ENCODE measurements at regions not wholly inside any gene's neighbourhood (a gene's known extent, or its start where the extent isn't known, plus 50 kb on each side); places are given as distances from the start of the nearest gene placed in this dataset.

GRCh38 chr4:32890398-32890797 lies 2170.2 kb downstream of the PCDH7 start:
- no peak overlapping the region for H3K9ac ChIP-seq (ENCODE audit: low read length in 3 of 3)
- no peaks in the 10 kb centered on the region for H3K27me3 ChIP-seq (ENCODE audit: control insufficient read depth, insufficient read depth, low read length)
- H3K27ac ChIP-seq (ENCODE audit: low read depth in 2 of 2, low read length in 2 of 2), result no peak overlapping the region
- FAIRE-seq, result no peak
- H3K4me1 ChIP-seq (ENCODE audit: control insufficient read depth in 2 of 3, insufficient read depth in 2 of 3, low read depth in 1 of 3, low read length in 3 of 3), result no peaks in the 10 kb centered on the region
- H3K4me3 ChIP-seq (ENCODE audit: low read length in 3 of 3), result no peak overlapping the region
- DNase-seq, result no peak
- no peaks in the 10 kb centered on the region for H3K9me3 ChIP-seq (ENCODE audit: control insufficient read depth in 2 of 3, insufficient read depth in 1 of 3, low read length in 3 of 3)
- no peak for TF ChIP-seq CTCF (IDR thresholded peaks at IDR 0.05; ENCODE audit: borderline replicate concordance, extremely low read depth, insufficient read depth)
- H3K36me3 ChIP-seq (ENCODE audit: control insufficient read depth in 2 of 3, insufficient read depth in 3 of 3, low read length in 3 of 3), result no peaks in the 10 kb centered on the region
- intact Hi-C loops (cut with DNase I), result no loop called here

GRCh38 chr4:32909053-32909452 lies 2188.9 kb downstream of the PCDH7 start:
- H3K4me3 ChIP-seq (ENCODE audit: low read length in 3 of 3), result no peak overlapping the region
- no peak for FAIRE-seq
- intact Hi-C loops (cut with DNase I), result no loop called here
- H3K9ac ChIP-seq (ENCODE audit: low read length in 3 of 3), result no peak overlapping the region
- no peaks in the 10 kb centered on the region for H3K4me1 ChIP-seq (ENCODE audit: control insufficient read depth in 2 of 3, insufficient read depth in 2 of 3, low read depth in 1 of 3, low read length in 3 of 3)
- DNase-seq, result no peak
- TF ChIP-seq CTCF (IDR thresholded peaks at IDR 0.05; ENCODE audit: borderline replicate concordance, extremely low read depth, insufficient read depth), result no peak
- no peak overlapping the region for H3K27ac ChIP-seq (ENCODE audit: low read depth in 2 of 2, low read length in 2 of 2)
- no peaks in the 10 kb centered on the region for H3K27me3 ChIP-seq (ENCODE audit: control insufficient read depth, insufficient read depth, low read length)
- H3K36me3 ChIP-seq (ENCODE audit: control insufficient read depth in 2 of 3, insufficient read depth in 3 of 3, low read length in 3 of 3), result no peaks in the 10 kb centered on the region
- peaks cover 0 to 3% (median 0%) of the 10 kb centered on the region in 3 donors for H3K9me3 ChIP-seq (ENCODE audit: control insufficient read depth in 2 of 3, insufficient read depth in 1 of 3, low read length in 3 of 3)

GRCh38 chr4:32909736-32910135 lies 2189.6 kb downstream of the PCDH7 start:
- Histone ChIP-seq H3K4me1 (ENCODE audit: control insufficient read depth in 2 of 3, insufficient read depth in 2 of 3, low read depth in 1 of 3, low read length in 3 of 3) (no peaks in the 10 kb centered on the region), H3K27ac (ENCODE audit: low read depth in 2 of 2, low read length in 2 of 2) (no peak overlapping the region), H3K27me3 (ENCODE audit: control insufficient read depth, insufficient read depth, low read length) (no peaks in the 10 kb centered on the region), H3K36me3 (ENCODE audit: control insufficient read depth in 2 of 3, insufficient read depth in 3 of 3, low read length in 3 of 3) (no peaks in the 10 kb centered on the region), H3K9me3 (ENCODE audit: control insufficient read depth in 2 of 3, insufficient read depth in 1 of 3, low read length in 3 of 3) (peaks cover 0 to 3% (median 0%) of the 10 kb centered on the region in 3 donors), H3K9ac (ENCODE audit: low read length in 3 of 3) (no peak overlapping the region), H3K4me3 (ENCODE audit: low read length in 3 of 3) (no peak overlapping the region)
- FAIRE-seq (no peak), DNase-seq (no peak)
- intact Hi-C loops (cut with DNase I), result no loop called here
- no peak for TF ChIP-seq CTCF (IDR thresholded peaks at IDR 0.05; ENCODE audit: borderline replicate concordance, extremely low read depth, insufficient read depth)

- no peak for TF ChIP-seq CTCF (IDR thresholded peaks at IDR 0.05; ENCODE audit: borderline replicate concordance, extremely low read depth, insufficient read depth)
- FAIRE-seq, result no peak
Observed at GRCh38 chr4:32917586-32917985, 2197.4 kb downstream of the PCDH7 start.

More at GRCh38 chr4:32917586-32917985, 2197.4 kb downstream of the PCDH7 start:
- Histone ChIP-seq H3K27me3 (ENCODE audit: control insufficient read depth, insufficient read depth, low read length) (no peaks in the 10 kb centered on the region), H3K27ac (ENCODE audit: low read depth in 2 of 2, low read length in 2 of 2) (no peak overlapping the region), H3K4me1 (ENCODE audit: control insufficient read depth in 2 of 3, insufficient read depth in 2 of 3, low read depth in 1 of 3, low read length in 3 of 3) (no peaks in the 10 kb centered on the region), H3K9me3 (ENCODE audit: control insufficient read depth in 2 of 3, insufficient read depth in 1 of 3, low read length in 3 of 3) (no peaks in the 10 kb centered on the region), H3K4me3 (ENCODE audit: low read length in 3 of 3) (no peak overlapping the region), H3K36me3 (ENCODE audit: control insufficient read depth in 2 of 3, insufficient read depth in 3 of 3, low read length in 3 of 3) (no peaks in the 10 kb centered on the region), H3K9ac (ENCODE audit: low read length in 3 of 3) (no peak overlapping the region)
- no peak for DNase-seq
- intact Hi-C loops (cut with DNase I), result no loop called here

All from kidney (tissue), 13 donors.